Common myeloid progenitor, CD34-positive (primary cell): ENCODE measurements at regions not wholly inside any gene's neighbourhood (a gene's known extent, or its start where the extent isn't known, plus 50 kb on each side); places are given as distances from the start of the nearest gene placed in this dataset.

Experiments
- CTCF ChIA-PET: fragments of 350-600 bp; sonication (Branson Sonifier 250); formaldehyde crosslinking; loops from one replicate; lab custom pipeline; 2021; ENCODE audit warnings: antibody characterized with exemption; lab: Charles Lee
- POLR2A ChIA-PET: fragments of 350-600 bp; sonication (Branson Sonifier 250); formaldehyde crosslinking; loops from one replicate; lab custom pipeline; 2021; ENCODE audit warnings: antibody characterized with exemption; lab: Charles Lee
- DNase-seq, 3 donors: peaks; one replicate each; pipeline versions ENCODE4 v3.0.0 to v3.0.0-alpha.2; 2013
- H3K27ac ChIP-seq, 2 experiments: 1 replicate in 1 of 2; 2 replicates in 1 of 2; pipeline ENCODE4 v1.7.0; 2013; ENCODE audit warnings: inconsistent platforms in 2 of 2, low read length in 2 of 2, mild to moderate bottlenecking in 2 of 2, low read depth in 1 of 2, moderate library complexity in 1 of 2; ENCODE audit not compliant: severe bottlenecking in 2 of 2, insufficient read depth in 1 of 2, poor library complexity in 1 of 2
- H3K27me3 ChIP-seq, 5 experiments: replicated peaks in 2 of 5; 1 replicate in 3 of 5; 2 replicates in 2 of 5; pipeline versions ENCODE4 v1.6.1 to v1.7.0; 2013; ENCODE audit warnings: low read length in 4 of 5, mild to moderate bottlenecking in 2 of 5, moderate library complexity in 2 of 5, inconsistent platforms in 1 of 5; ENCODE audit not compliant: insufficient read depth in 5 of 5, control insufficient read depth in 4 of 5
- H3K36me3 ChIP-seq, 4 experiments: 1 replicate in 2 of 4; 2 replicates in 2 of 4; pipeline versions ENCODE4 v1.6.1 to v1.7.0; 2013; ENCODE audit warnings: low read length in 3 of 4, control low read depth in 1 of 4, mild to moderate bottlenecking in 1 of 4; ENCODE audit not compliant: control insufficient read depth in 4 of 4, insufficient read depth in 4 of 4
- H3K4me1 ChIP-seq, 4 experiments: 1 replicate in 3 of 4; 2 replicates in 1 of 4; pipeline versions ENCODE4 v1.6.1 to v1.7.1; 2013; ENCODE audit warnings: low read length in 3 of 4, mild to moderate bottlenecking in 3 of 4, control low read depth in 1 of 4, inconsistent platforms in 1 of 4, moderate library complexity in 1 of 4; ENCODE audit not compliant: control insufficient read depth in 4 of 4, insufficient read depth in 4 of 4; ENCODE audit errors: control extremely low read depth in 1 of 4
- H3K4me3 ChIP-seq, 7 experiments: 1 replicate in 4 of 7; 2 replicates in 3 of 7; pipeline versions ENCODE4 v1.5.1 to v1.7.0; 2013; ENCODE audit warnings: mild to moderate bottlenecking in 7 of 7, low read length in 6 of 7, moderate library complexity in 6 of 7, inconsistent platforms in 2 of 7, low read depth in 2 of 7, control low read depth in 1 of 7; ENCODE audit not compliant: insufficient read depth in 4 of 7, control insufficient read depth in 1 of 7; ENCODE audit errors: extremely low read depth in 1 of 7
- H3K9me3 ChIP-seq, 5 experiments: 1 replicate in 4 of 5; 2 replicates in 1 of 5; pipeline versions ENCODE4 v1.6.1 to v1.7.1; 2013; ENCODE audit warnings: low read length in 4 of 5, mild to moderate bottlenecking in 2 of 5, inconsistent platforms in 1 of 5, low read depth in 1 of 5, moderate library complexity in 1 of 5; ENCODE audit not compliant: control insufficient read depth in 4 of 5, insufficient read depth in 2 of 5; ENCODE audit errors: control extremely low read depth in 1 of 5
- WGBS: methylation state at CpG from one replicate; pipeline ENCODE4 v1.1.5; 2013; ENCODE audit not compliant: insufficient coverage; 5-methylcytosine and 5-hydroxymethylcytosine counted together

- H3K27me3 ChIP-seq = no peaks in the 10 kb centered on the region
- ChIA-PET CTCF (no interaction called here), POLR2A (no interaction called here)
- no peaks in the 10 kb centered on the region for H3K4me1 ChIP-seq
- H3K4me3 ChIP-seq = no peak overlapping the region
- H3K27ac ChIP-seq = no peak overlapping the region
- peaks cover 0 to 2% (median 0%) of the 10 kb centered on the region in 5 experiments for H3K9me3 ChIP-seq
- no peak for DNase-seq
- H3K36me3 ChIP-seq = no peaks in the 10 kb centered on the region
- no CpG with 5 or more reads among the region's 1 CpG for WGBS
These were observed 1363.9 kb upstream of the ADGRL2 start for GRCh38 chr1:80436851-80437250.

GRCh38 chr1:80427881-80428280 is 1372.9 kb upstream of the ADGRL2 start:
- no peaks in the 10 kb centered on the region for H3K4me1 ChIP-seq
- no peak overlapping the region for H3K4me3 ChIP-seq
- WGBS = no CpG with 5 or more reads among the region's 3 CpGs
- POLR2A ChIA-PET = no interaction called here
- CTCF ChIA-PET = no interaction called here
- H3K36me3 ChIP-seq = no peaks in the 10 kb centered on the region
- DNase-seq = no peak
- H3K27me3 ChIP-seq = no peaks in the 10 kb centered on the region
- H3K9me3 ChIP-seq = no peaks in the 10 kb centered on the region
- H3K27ac ChIP-seq = no peak overlapping the region

- DNase-seq = no peak
- CTCF ChIA-PET = no interaction called here
- H3K4me1 ChIP-seq = no peaks in the 10 kb centered on the region
- H3K36me3 ChIP-seq = no peaks in the 10 kb centered on the region
- WGBS = no CpG with 5 or more reads among the region's 1 CpG
- H3K27ac ChIP-seq = no peak overlapping the region
- no peak overlapping the region for H3K4me3 ChIP-seq
- no peaks in the 10 kb centered on the region for H3K27me3 ChIP-seq
- POLR2A ChIA-PET = no interaction called here
- H3K9me3 ChIP-seq = no peaks in the 10 kb centered on the region
These were observed 1376.5 kb upstream of the ADGRL2 start for GRCh38 chr1:80424249-80424648.

GRCh38 chr1:80418134-80418533 is 1382.6 kb upstream of the ADGRL2 start:
- Histone ChIP-seq H3K4me1 (no peaks in the 10 kb centered on the region), H3K27me3 (no peaks in the 10 kb centered on the region), H3K4me3 (no peak overlapping the region), H3K27ac (no peak overlapping the region), H3K36me3 (no peaks in the 10 kb centered on the region), H3K9me3 (no peaks in the 10 kb centered on the region)
- no peak for DNase-seq
- WGBS = no CpG with 5 or more reads among the region's 1 CpG
- CTCF ChIA-PET = no interaction called here
- POLR2A ChIA-PET = no interaction called here

GRCh38 chr1:80417671-80418070 is 1383.1 kb upstream of the ADGRL2 start:
- DNase-seq = no peak
- CTCF ChIA-PET = no interaction called here
- POLR2A ChIA-PET = no interaction called here

GRCh38 chr1:80413969-80414368 is 1386.8 kb upstream of the ADGRL2 start:
- H3K27ac ChIP-seq = no peak overlapping the region
- no peaks in the 10 kb centered on the region for H3K27me3 ChIP-seq
- no peak overlapping the region for H3K4me3 ChIP-seq
- DNase-seq = no peak
- ChIA-PET POLR2A (no interaction called here), CTCF (no interaction called here)
- WGBS = no CpG with 5 or more reads among the region's 1 CpG
- H3K4me1 ChIP-seq = no peaks in the 10 kb centered on the region
- no peaks in the 10 kb centered on the region for H3K9me3 ChIP-seq
- H3K36me3 ChIP-seq = no peaks in the 10 kb centered on the region

More at GRCh38 chr1:80417671-80418070, 1383.1 kb upstream of the ADGRL2 start:
- Histone ChIP-seq H3K27me3 (no peaks in the 10 kb centered on the region), H3K27ac (no peak overlapping the region), H3K4me3 (no peak overlapping the region), H3K36me3 (no peaks in the 10 kb centered on the region), H3K9me3 (no peaks in the 10 kb centered on the region), H3K4me1 (no peaks in the 10 kb centered on the region)
- WGBS = no CpG with 5 or more reads among the region's 1 CpG

GRCh38 chr1:80410233-80410632 is 1390.5 kb upstream of the ADGRL2 start:
- Histone ChIP-seq H3K4me1 (no peaks in the 10 kb centered on the region), H3K9me3 (no peaks in the 10 kb centered on the region), H3K27ac (no peak overlapping the region), H3K4me3 (no peak overlapping the region), H3K27me3 (no peaks in the 10 kb centered on the region), H3K36me3 (no peaks in the 10 kb centered on the region)
- POLR2A ChIA-PET = no interaction called here
- WGBS = 94% methylated on average over 3 of the region's 4 CpGs
- no peak for DNase-seq
- CTCF ChIA-PET = no interaction called here
